HUES48 (cell line): ENCODE measurements at regions not wholly inside any gene's neighbourhood (a gene's known extent, or its start where the extent isn't known, plus 50 kb on each side); places are given as distances from the start of the nearest gene placed in this dataset.

ENCODE experiments used
- H3K27ac ChIP-seq: one replicate; pipeline ENCODE4 v1.7.0; 2013; ENCODE audit warnings: low read depth, low read length, inconsistent platforms
- H3K27me3 ChIP-seq: 2 replicates; pipeline ENCODE4 v1.6.1; 2013; ENCODE audit warnings: mild to moderate bottlenecking, low read length; ENCODE audit not compliant: control insufficient read depth, insufficient read depth
- H3K36me3 ChIP-seq: 2 replicates; pipeline ENCODE4 v1.6.1; 2013; ENCODE audit warnings: low read length; ENCODE audit not compliant: control insufficient read depth, insufficient read depth
- H3K4me1 ChIP-seq: 2 replicates; pipeline ENCODE4 v1.6.1; 2013; ENCODE audit warnings: mild to moderate bottlenecking, low read length; ENCODE audit not compliant: control insufficient read depth, insufficient read depth
- H3K4me3 ChIP-seq: 2 replicates; pipeline ENCODE4 v1.5.1; 2013; ENCODE audit warnings: mild to moderate bottlenecking, low read depth, low read length
- H3K9ac ChIP-seq: 2 replicates; pipeline ENCODE4 v1.6.1; 2013; ENCODE audit warnings: mild to moderate bottlenecking, low read depth, low read length, moderate library complexity
- H3K9me3 ChIP-seq: 2 replicates; pipeline ENCODE4 v1.6.1; 2013; ENCODE audit warnings: low read length; ENCODE audit not compliant: control insufficient read depth, insufficient read depth

GRCh38 chr2:7719876-7720275 is 802.7 kb downstream of the RNF144A start:
- Histone ChIP-seq H3K4me1 (no peaks in the 10 kb centered on the region), H3K4me3 (no peak overlapping the region), H3K36me3 (no peaks in the 10 kb centered on the region), H3K9me3 (no peaks in the 10 kb centered on the region), H3K27ac (no peak overlapping the region), H3K9ac (no peak overlapping the region), H3K27me3 (no peaks in the 10 kb centered on the region)

- no peak overlapping the region for H3K4me3 ChIP-seq
- H3K9me3 ChIP-seq: no peaks in the 10 kb centered on the region
- no peaks in the 10 kb centered on the region for H3K27me3 ChIP-seq
- no peak overlapping the region for H3K9ac ChIP-seq
- no peaks in the 10 kb centered on the region for H3K36me3 ChIP-seq
- no peak overlapping the region for H3K27ac ChIP-seq
- no peaks in the 10 kb centered on the region for H3K4me1 ChIP-seq
Measured at GRCh38 chr2:7721413-7721995, 804.3 kb downstream of the RNF144A start.

GRCh38 chr2:7722212-7722910 is 805.1 kb downstream of the RNF144A start:
- Histone ChIP-seq H3K36me3 (no peaks in the 10 kb centered on the region), H3K27ac (no peak overlapping the region), H3K4me3 (no peak overlapping the region), H3K4me1 (no peaks in the 10 kb centered on the region), H3K27me3 (no peaks in the 10 kb centered on the region), H3K9ac (no peak overlapping the region), H3K9me3 (no peaks in the 10 kb centered on the region)

GRCh38 chr2:7724336-7724735 is 807.1 kb downstream of the RNF144A start:
- no peak overlapping the region for H3K9ac ChIP-seq
- H3K4me1 ChIP-seq: no peaks in the 10 kb centered on the region
- no peak overlapping the region for H3K4me3 ChIP-seq
- no peaks in the 10 kb centered on the region for H3K36me3 ChIP-seq
- no peaks in the 10 kb centered on the region for H3K9me3 ChIP-seq
- no peak overlapping the region for H3K27ac ChIP-seq
- H3K27me3 ChIP-seq: no peaks in the 10 kb centered on the region

- no peaks in the 10 kb centered on the region for H3K4me1 ChIP-seq
- H3K36me3 ChIP-seq: no peaks in the 10 kb centered on the region
- H3K4me3 ChIP-seq: no peak overlapping the region
- H3K9ac ChIP-seq: no peak overlapping the region
- no peaks in the 10 kb centered on the region for H3K27me3 ChIP-seq
- no peaks in the 10 kb centered on the region for H3K9me3 ChIP-seq
- no peak overlapping the region for H3K27ac ChIP-seq
Measured at GRCh38 chr2:7725171-7725849, 808.1 kb downstream of the RNF144A start.

- Histone ChIP-seq H3K4me3 (no peak overlapping the region), H3K27ac (no peak overlapping the region), H3K36me3 (no peaks in the 10 kb centered on the region), H3K9me3 (no peaks in the 10 kb centered on the region), H3K4me1 (no peaks in the 10 kb centered on the region), H3K9ac (no peak overlapping the region), H3K27me3 (no peaks in the 10 kb centered on the region)
Measured at GRCh38 chr2:7725850-7726242, 808.6 kb downstream of the RNF144A start.

GRCh38 chr2:7726989-7727388 is 809.8 kb downstream of the RNF144A start:
- H3K36me3 ChIP-seq: no peaks in the 10 kb centered on the region

GRCh38 chr2:7728388-7728787 is 811.2 kb downstream of the RNF144A start:
- H3K9me3 ChIP-seq: no peaks in the 10 kb centered on the region
- no peak overlapping the region for H3K4me3 ChIP-seq
- H3K27me3 ChIP-seq: no peaks in the 10 kb centered on the region

More at GRCh38 chr2:7726989-7727388, 809.8 kb downstream of the RNF144A start:
- no peaks in the 10 kb centered on the region for H3K4me1 ChIP-seq
- H3K4me3 ChIP-seq: no peak overlapping the region
- H3K27ac ChIP-seq: no peak overlapping the region
- H3K27me3 ChIP-seq: no peaks in the 10 kb centered on the region
- H3K9me3 ChIP-seq: no peaks in the 10 kb centered on the region
- no peak overlapping the region for H3K9ac ChIP-seq

GRCh38 chr2:7730449-7730848 is 813.2 kb downstream of the RNF144A start:
- Histone ChIP-seq H3K4me3 (no peak overlapping the region), H3K9me3 (no peaks in the 10 kb centered on the region), H3K4me1 (no peaks in the 10 kb centered on the region), H3K27ac (no peak overlapping the region), H3K27me3 (no peaks in the 10 kb centered on the region), H3K9ac (no peak overlapping the region), H3K36me3 (no peaks in the 10 kb centered on the region)

More at GRCh38 chr2:7728388-7728787, 811.2 kb downstream of the RNF144A start:
- H3K36me3 ChIP-seq: no peaks in the 10 kb centered on the region
- no peak overlapping the region for H3K9ac ChIP-seq
- no peaks in the 10 kb centered on the region for H3K4me1 ChIP-seq
- H3K27ac ChIP-seq: no peak overlapping the region

- no peak overlapping the region for H3K9ac ChIP-seq
- no peaks in the 10 kb centered on the region for H3K36me3 ChIP-seq
- no peaks in the 10 kb centered on the region for H3K9me3 ChIP-seq
- no peak overlapping the region for H3K27ac ChIP-seq
- H3K4me3 ChIP-seq: no peak overlapping the region
- no peaks in the 10 kb centered on the region for H3K27me3 ChIP-seq
- H3K4me1 ChIP-seq: no peaks in the 10 kb centered on the region
Measured at GRCh38 chr2:7730990-7731389, 813.8 kb downstream of the RNF144A start.

- no peak overlapping the region for H3K9ac ChIP-seq
Measured at GRCh38 chr2:7732497-7732896, 815.3 kb downstream of the RNF144A start.

More at GRCh38 chr2:7732497-7732896, 815.3 kb downstream of the RNF144A start:
- Histone ChIP-seq H3K4me3 (no peak overlapping the region), H3K4me1 (no peaks in the 10 kb centered on the region), H3K27me3 (no peaks in the 10 kb centered on the region), H3K9me3 (no peaks in the 10 kb centered on the region), H3K27ac (no peak overlapping the region), H3K36me3 (no peaks in the 10 kb centered on the region)
